ENCODE measurements at regions not wholly inside any gene's neighbourhood (a gene's known extent, or its start where the extent isn't known, plus 50 kb on each side); places are given as distances from the start of the nearest gene placed in this dataset.

- TF ChIP-seq REST (IDR thresholded peaks at IDR 0.05; ENCODE audit: unreplicated experiment): no peak
- TF ChIP-seq ZNF462 (CRISPR knock-in tag; IDR thresholded peaks at IDR 0.05): no peak
- no peak for TF ChIP-seq STAT1 (IDR thresholded peaks at IDR 0.05; ENCODE audit: unreplicated experiment)
Measured at GRCh38 chr9:73441223-73441622, 289.6 kb downstream of the ANXA1 start (continued).

GRCh38 chr9:73441890-73442818 lies 290.5 kb downstream of the ANXA1 start:
- H2AFZ ChIP-seq: no peak overlapping the region
- H3K4me2 ChIP-seq: no peak overlapping the region
- H3F3A ChIP-seq (replicated peaks; ENCODE audit: low read depth): no peaks in the 10 kb centered on the region
- no peaks in the 10 kb centered on the region for H3K36me3 ChIP-seq (ENCODE audit: insufficient read depth)
- H3K4me1 Mint-ChIP-seq: peaks cover 23% of the 10 kb centered on the region; the same call in 2 of the 3 replicates
- no peaks in the 10 kb centered on the region; the same call in 1 of the 2 replicates for H3K9me2 ChIP-seq (ENCODE audit: insufficient read depth)
- peaks cover 16% of the 10 kb centered on the region; the same call in 1 of the 2 replicates for H3K4me1 ChIP-seq (ENCODE audit: insufficient read depth)
- H3K27ac Mint-ChIP-seq: peak overlapping the region; percentile 98
- no peaks in the 10 kb centered on the region for H3K36me3 Mint-ChIP-seq (ENCODE audit: low read depth)
- no peaks in the 10 kb centered on the region for H3K79me2 ChIP-seq (replicated peaks; ENCODE audit: insufficient read depth)
- H3K27ac ChIP-seq (ENCODE audit: low read depth): peak overlapping the region; percentile 27; the same call in 1 of the 2 replicates
- H4K20me1 ChIP-seq (replicated peaks; ENCODE audit: insufficient read depth): no peaks in the 10 kb centered on the region
- H3K4me3 Mint-ChIP-seq: no peak overlapping the region
- H3K27me3 Mint-ChIP-seq (ENCODE audit: insufficient read depth, low read depth, poor library complexity): no peaks in the 10 kb centered on the region
- H3K9me3 Mint-ChIP-seq: no peaks in the 10 kb centered on the region
- no peak overlapping the region for H3K4me3 ChIP-seq
- no peaks in the 10 kb centered on the region for H3K27me3 ChIP-seq (ENCODE audit: insufficient read depth)
- DNase-seq (ENCODE audit: low spot score) (peak; percentile 86), ATAC-seq (peak; percentile 96)
- TF ChIP-seq CREB1 (CRISPR knock-in tag; IDR thresholded peaks at IDR 0.05; ENCODE audit: low read depth) (peak; percentile 70), REST (IDR thresholded peaks at IDR 0.05; ENCODE audit: unreplicated experiment) (no peak)
